HG02938 (cell line): ENCODE measurements at regions not wholly inside any gene's neighbourhood (a gene's known extent, or its start where the extent isn't known, plus 50 kb on each side); places are given as distances from the start of the nearest gene placed in this dataset.

ENCODE experiments used
- ATAC-seq: cut with Tn5 transposase; IDR thresholded peaks from one replicate; pipeline ENCODE4 v1.9.1; 2021; ENCODE audit warnings: mild to moderate bottlenecking, moderate library complexity; ENCODE audit not compliant: unreplicated experiment

- no peak for ATAC-seq
These were observed 79.6 kb upstream of the RNU6ATAC start for GRCh38 chr9:134243778-134244467.

DNA sequence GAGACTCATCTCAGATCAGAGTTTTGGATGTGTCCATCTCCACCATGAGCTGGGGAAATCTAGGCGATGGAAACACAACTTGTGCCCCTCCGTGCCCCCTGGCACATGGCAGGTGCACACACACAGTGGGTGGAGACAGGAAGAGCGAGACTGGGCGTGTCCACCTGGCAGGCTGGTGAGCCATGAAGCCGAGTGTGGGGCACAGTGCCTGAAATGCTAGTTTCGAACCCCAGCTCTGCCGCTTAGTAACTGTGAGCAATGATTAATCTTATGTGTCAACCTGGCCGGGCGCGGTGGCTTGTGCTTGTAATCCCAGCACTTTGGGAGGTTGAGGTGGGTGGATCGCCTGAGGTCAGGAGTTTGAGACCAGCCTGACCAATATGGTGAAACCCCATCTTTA, 80.8 kb upstream of the RNU6ATAC start:
- no peak for ATAC-seq

GRCh38 chr9:134247918-134248631, 78.2 kb upstream of the RXRA start:
- no peak for ATAC-seq

GRCh38 chr9:134251296-134252069, 74.8 kb upstream of the RXRA start:
- ATAC-seq: no peak

GRCh38 chr9:134252084-134252830, 74.0 kb upstream of the RXRA start:
- ATAC-seq: no peak

DNA sequence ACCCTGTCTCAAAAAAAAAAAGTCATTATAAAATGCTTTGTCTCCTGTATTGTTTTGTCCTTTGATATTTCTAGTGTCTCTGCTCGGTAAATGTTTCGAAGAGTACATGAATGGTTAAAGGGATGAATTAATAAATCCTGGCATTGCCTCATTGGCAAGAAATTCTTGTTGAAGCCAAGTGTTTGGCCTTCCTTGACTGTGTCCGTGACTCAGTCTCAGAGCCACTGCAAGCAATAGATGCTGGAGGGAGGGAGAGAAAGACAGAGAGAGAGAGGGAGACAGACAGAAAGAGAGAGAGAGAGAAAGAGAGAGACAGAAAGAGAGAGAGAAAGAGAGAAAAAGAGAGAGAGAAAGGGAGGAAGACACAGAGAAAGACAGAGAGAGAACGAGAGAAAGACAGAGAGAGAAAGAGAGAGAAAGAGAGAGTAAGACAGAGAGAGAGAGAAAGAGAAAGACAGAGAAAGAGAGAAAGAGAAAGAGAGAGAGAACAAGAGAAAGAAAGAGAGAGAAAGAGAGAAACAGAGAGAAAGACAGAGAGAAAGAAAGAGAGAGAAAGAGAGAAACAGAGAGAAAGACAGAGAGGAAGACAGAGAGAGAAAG, 72.5 kb upstream of the RXRA start:
- ATAC-seq: no peak

DNA sequence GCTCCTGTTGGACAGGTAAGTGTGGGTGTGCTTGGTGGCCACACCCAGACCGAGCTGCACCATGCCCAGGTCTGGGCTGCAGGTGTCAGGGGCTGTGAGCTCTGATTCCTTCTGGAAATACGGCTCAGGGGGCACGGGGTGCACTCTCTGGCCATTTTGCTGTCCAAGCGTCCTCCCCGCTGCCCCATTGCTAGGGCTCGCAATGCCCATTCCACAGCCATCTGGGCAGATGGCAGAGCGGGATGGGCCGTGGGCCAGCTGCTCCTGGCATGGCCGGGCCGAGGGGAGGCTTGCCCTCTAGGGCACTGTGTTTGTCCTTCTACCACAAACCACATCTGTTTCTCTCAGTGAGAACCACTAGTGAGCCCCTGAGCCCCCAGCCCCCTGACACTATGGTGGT, 67.9 kb upstream of the RXRA start:
- ATAC-seq: no peak

DNA sequence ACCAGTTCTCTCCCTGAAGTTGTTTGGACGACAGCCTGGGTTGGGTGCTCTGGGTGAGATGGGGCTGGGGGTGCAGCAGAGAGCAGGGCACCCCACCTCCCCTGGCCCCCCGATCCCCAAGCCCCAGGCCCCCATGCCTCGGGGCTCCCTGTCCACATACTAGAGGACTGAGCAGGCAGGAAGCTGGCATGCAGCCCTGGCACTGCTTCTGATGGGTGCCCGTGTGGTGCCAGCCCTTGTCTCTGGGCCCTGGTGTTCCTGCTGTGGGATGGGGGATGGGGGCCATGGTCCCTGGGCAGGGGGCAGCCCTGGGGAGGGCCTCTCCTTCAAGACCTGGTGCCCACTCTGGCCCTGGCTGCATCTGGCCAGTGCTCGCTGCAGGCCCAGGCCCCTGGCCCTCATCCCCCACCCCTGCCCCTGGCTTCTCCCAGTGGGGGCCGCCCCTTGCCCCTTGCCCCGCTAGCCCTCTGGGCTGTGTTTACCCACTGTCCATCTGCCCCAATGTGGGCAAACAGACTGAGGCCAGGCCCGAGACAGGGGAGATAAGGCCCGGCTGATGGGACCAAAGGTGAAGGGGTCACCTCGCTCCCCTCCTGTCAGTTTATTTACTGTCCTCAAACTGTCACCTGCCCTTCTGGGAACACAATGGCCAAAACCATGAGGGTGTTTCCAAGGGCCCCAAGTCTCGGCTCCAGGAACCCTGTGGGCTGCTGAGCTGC, 67.3 kb upstream of the RXRA start:
- no peak for ATAC-seq

- no peak for ATAC-seq
These were observed 66.5 kb upstream of the RXRA start for GRCh38 chr9:134259708-134260107.

DNA sequence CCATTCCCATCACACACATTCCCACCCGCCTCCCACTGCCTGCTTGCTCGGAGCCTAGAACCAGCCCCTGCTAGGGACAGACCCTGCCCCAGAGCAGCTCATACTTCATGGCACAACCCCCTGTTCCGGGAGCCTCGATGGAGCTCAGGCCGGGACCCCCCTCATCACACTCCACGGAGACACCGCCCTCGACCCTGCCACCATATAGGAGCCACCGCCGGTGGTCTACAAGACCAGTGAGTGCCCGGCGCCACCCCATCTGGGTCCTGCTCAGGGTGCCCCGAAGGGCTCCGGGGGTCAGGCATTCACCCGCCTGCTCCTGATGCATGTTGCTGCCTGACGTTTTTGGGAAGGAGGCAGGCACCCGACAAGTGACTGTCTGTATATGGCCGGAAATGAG, 65.5 kb upstream of the RXRA start:
- ATAC-seq: no peak

GRCh38 chr9:134262035-134262434, 64.2 kb upstream of the RXRA start:
- ATAC-seq: no peak

DNA sequence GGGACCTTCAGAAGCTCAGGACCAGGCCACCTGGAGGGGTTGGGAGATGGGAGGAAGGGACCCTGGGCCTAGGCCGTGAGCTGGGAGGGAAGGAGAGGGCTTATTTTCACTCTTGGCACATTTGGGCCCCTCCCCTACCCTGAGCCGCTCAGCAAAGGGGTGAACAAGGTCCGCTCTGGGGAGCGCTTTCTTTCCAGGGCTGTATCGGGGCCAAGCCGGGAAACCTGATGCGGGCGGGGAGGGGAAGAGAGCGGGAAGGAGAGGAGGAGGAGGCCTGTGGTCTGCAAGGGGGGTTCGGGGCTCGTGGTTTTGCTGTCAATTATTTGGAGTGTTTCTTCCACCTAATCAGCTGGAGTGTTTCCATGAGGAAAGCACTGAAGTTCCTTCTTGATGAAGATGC, 62.7 kb upstream of the RXRA start:
- no peak for ATAC-seq

- ATAC-seq: no peak
These were observed 62.1 kb upstream of the RXRA start for GRCh38 chr9:134264169-134264568.

GRCh38 chr9:134265078-134265477, 61.2 kb upstream of the RXRA start:
- no peak for ATAC-seq

GRCh38 chr9:134266418-134266817, 59.8 kb upstream of the RXRA start:
- ATAC-seq: no peak

GRCh38 chr9:134267305-134267880, 58.9 kb upstream of the RXRA start:
- ATAC-seq: no peak

DNA sequence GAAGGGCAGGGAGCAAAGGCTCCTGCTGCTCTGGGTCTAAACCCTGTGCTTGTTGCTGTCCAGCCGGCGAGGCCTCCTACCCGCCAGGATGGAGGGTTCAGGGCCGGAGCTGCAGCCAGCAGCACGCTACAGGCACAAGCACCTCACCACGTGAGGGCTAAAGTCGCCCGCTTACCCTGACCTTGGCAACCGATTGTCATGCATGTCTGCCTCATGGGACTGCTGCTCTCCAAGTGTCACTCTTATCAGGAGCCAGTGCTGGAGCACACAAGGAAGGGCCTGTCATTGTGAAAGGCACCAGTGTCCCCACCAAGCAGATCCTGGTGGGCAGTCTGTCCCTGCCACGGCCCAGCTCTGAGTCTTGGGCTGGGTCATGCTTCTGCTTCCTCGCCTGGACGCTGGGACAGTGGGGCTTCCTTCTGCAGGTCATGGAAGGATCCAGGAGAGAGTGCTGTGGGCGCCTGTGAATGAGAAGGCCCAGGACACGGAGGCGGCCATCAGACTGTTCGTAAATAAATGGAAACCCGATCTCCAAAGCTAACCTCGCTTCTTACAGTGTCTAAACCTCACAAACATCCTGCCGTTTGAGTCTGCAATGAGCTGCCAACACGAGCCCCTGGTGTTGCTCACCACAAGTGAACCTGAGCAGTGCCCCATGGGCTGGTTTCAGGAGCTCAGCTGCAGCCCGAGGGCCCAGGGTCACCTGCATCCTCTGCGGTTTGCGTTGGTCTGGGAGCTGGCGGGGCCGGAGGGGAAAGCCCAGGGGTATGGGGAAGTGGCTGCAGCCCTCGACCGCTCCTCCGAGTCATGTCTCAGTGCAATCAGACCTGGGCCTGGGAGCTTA, 58.2 kb upstream of the RXRA start:
- ATAC-seq: peak; percentile 54

DNA sequence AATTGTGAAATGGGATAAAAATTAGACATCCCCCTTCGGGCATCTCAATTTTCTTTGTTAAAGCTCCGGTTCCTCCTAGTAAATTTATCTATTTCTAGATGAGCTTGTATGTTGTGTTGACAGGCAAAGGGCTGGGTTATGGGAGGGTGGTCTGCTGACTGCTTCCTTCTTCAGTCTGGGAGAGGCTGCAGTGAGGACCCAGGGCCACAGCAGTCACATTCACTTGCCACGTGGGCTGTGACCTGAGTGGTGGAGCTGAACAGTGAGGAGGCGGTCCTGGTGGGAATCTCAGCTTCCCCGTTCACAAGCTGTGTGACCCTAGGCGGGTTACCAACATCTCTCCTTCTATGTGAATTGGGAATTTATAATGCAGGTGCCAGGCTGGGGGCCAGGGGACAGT, 57.5 kb upstream of the RXRA start:
- no peak for ATAC-seq
